SKM-1 treated with dmso at 0.1 percent for 144 hours (cell line): ENCODE measurements at regions not wholly inside any gene's neighbourhood (a gene's known extent, or its start where the extent isn't known, plus 50 kb on each side); places are given as distances from the start of the nearest gene placed in this dataset.

Experiments
- DNase-seq: peaks from one replicate; lab custom pipeline; 2025; ENCODE audit not compliant: unreplicated experiment; lab: John Stamatoyannopoulos, UW

- no peak for DNase-seq
Measured at GRCh38 chrX:98331407-98331806, 1447.7 kb downstream of the RPA4 start.

GRCh38 chrX:98338544-98338943, 1454.8 kb downstream of the RPA4 start:
- DNase-seq: no peak

DNA sequence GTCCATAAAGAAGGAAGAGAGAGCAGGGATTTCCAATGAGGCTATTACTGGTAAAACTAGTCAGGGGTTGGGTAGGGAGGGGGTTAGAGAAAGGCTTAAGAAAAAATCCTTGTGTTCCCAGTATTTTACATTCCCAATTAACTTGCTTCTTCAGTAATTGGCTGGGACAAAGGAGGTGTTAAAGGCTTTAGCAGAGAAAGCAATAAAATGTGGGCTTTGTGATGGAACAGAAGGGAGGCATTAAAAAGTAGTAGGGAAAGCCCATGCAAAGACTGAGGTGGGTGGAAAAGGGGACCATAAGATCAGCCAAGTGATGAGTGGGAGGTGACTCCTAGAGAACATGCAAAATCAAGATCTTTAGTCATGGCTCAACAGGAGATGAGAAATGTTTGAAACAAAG, 1467.2 kb downstream of the RPA4 start:
- no peak for DNase-seq

DNA sequence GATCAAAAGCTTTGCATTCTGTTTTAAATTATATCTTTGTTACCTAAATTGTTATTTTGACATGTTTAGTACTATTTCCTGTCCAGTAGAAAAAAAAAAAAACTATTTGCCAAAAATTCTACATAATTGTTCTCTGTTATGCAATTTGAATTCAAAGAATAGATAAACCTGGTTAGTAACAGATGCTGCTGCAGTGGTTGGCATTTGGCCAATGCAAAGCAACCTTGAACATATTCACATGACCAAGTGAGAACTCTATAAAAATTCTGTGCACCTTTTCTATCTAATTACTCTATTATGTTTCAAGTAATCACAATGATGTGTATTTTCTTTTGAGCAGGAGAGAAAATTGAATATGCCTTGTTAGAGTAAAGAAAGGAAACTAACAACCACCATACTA, 1473.4 kb downstream of the RPA4 start:
- DNase-seq: no peak

GRCh38 chrX:98362630-98363029, 1478.9 kb downstream of the RPA4 start:
- DNase-seq: no peak

DNA sequence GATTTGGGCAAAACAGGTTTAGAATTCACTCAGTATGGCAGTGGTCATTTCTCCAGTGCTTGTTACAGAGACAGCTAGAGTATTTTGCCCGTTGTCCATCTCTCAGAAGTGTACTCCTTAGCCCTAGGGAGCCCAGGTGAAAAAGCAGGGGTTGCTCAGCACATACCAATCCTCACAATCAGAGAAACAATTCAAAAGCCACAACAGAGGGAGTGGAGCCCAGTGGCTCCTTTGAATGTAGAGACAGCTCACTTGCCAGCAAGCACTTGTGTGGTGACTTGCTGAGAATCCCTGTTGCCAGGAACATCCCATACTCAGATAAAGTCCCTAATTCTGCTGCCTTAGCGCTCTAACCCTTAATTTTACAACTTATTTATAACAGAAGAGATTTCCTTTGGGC, 1488.3 kb downstream of the RPA4 start:
- DNase-seq: no peak

DNA sequence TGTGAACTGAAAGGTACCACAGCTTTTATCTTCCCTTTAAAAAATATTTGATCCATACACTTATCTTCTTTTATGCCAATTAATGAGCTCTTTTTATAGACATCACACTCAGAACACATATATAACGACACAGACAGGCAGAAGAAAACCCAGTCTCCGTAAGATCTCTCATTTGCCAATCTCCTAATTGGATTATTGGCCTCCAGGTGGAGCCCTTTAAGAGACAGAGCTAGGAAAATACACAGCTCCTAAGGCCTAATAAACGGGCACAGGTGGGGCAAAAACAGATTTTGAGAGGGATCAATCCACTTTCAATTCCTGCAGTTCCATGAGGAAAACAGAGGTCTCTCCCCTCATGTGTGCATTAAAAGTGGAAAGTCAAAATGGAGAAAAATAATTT, 1495.4 kb downstream of the RPA4 start:
- no peak for DNase-seq

GRCh38 chrX:98380106-98380505, 1496.4 kb downstream of the RPA4 start:
- no peak for DNase-seq

- no peak for DNase-seq
Measured at GRCh38 chrX:98380556-98380955, 1496.8 kb downstream of the RPA4 start.

DNA sequence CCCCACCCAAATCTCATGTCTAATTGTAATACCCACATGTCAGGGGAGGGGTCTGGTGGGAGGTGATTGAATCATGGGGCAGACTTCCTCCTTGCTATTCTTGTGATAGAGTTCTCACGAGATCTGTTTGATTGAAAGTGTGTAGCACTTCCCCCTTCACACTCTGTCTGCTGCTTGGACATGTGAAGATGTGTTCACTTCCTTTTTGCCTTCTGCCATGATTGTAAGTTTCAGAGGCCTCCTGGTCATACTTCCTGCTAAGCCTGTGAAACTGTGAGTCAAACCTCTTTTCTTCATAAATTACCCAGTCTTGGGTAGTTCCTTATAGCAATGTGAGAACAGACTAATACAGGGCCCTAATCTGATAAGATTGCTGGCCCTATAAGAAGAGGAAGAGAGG, 1514.8 kb downstream of the RPA4 start:
- DNase-seq: peak; percentile 37

DNA sequence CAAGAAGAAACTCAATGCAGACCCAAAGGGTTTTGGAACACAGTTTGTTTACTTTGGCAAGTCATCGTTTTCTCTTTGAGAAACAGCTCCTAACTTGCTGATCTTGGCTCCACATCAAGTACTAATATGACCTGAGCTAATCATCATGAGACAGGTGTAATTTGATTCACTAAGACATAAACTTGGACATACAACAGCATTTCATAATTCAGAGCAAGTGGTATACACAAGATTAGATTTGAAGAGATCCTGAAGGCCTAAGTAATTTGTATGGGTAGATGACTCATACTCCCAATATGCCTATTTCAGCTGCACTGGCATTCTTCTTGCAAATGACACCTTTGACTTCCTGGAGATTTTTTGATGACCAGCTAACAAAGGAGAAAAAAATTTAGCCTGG, 1521.7 kb downstream of the RPA4 start:
- no peak for DNase-seq

DNA sequence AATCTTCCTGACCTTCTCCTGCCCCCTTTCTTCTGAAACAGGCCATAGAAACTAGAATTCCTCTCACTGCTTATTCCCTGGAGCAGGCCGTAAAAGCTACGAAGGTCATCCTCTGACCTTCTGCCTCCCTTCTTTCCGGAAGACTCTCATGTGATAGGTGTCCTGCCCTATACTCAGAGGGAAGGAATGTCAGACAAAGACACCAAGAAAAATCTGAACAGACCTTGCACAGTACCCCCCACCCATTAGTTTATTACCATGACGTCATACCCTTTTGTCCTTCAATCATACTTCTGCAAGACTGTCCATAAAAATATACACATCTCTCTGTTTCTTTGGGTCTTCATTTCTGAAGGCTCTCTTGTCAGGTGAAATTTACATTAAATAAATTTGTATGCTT, 1523.9 kb downstream of the RPA4 start:
- no peak for DNase-seq

DNA sequence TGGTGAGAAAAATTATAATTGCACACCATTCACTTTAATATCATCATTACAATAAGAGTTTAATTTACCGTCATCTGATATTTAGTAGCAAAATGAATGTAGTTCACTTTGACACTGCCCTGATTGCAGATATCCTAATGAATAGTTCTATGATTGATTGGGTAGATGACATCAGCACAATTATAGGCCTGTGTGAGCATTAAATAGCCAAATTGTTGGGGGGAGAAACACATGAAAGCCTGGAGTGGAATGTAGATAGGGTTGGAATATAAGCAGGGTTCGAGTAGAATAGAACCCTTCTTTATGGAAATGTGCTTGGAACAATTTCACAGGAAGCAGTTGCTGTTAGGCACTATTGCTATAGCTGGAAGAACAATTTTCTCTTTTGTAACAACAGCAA, 1526.2 kb downstream of the RPA4 start:
- no peak for DNase-seq

GRCh38 chrX:98412058-98412457, 1528.3 kb downstream of the RPA4 start:
- DNase-seq: no peak

DNA sequence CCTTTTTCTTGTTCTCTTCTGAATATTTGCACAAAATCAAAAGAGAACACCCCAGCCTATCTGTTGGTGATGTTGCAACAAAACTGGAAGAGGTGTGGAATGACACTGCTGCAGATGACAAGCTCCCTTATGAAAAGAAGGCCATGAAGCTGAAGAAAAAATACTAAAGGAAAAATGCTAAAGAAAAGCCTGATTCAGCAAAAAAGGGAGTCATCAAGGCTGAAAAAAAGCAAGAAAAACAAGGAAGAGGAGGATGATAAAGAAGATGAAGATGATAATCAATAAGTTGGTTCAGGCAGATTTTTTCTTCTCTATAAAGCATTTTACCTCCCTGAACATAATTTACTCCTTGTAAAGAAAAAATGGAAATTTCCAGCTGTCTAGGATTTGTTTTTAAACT, 1538.8 kb downstream of the RPA4 start:
- no peak for DNase-seq

DNA sequence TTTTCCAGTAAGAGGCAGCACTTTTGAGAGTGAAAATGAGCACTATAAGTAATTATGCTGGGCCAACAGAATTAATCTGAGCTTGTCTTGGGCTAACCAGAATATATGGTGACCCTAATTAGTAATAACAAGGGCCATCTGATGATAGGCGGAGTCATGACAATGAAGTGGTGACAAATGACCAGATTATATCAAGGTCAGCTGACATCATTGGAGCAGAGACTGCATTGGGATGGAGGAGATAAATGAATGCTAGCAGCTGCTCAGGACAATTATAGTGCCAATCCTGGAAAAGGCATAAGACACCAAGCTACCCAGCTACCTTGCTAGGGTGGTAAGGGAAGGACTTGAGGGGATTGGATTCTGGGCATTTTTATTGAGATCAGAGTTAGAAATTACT, 1548.7 kb downstream of the RPA4 start:
- no peak for DNase-seq

DNA sequence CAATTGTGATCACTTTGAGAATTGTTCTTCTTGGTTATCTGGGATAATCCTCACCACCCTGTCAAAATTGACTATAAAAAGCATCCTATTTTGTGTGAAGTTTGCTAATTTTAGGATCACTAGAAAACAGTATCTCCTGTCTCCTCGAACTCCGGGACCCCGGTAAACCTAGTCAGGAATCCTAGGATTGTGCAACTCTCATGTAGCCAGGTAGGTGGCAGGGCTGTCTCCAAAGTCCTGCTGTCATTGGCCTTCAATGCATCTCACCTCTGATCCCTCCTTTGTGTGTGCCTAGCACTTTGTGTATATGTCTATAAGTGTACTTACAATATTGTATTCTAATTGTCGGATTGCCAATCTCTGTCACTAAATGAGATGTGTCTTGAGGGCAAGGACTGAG, 1564.8 kb downstream of the RPA4 start:
- DNase-seq: no peak

GRCh38 chrX:98452456-98452855, 1568.7 kb downstream of the RPA4 start:
- no peak for DNase-seq

DNA sequence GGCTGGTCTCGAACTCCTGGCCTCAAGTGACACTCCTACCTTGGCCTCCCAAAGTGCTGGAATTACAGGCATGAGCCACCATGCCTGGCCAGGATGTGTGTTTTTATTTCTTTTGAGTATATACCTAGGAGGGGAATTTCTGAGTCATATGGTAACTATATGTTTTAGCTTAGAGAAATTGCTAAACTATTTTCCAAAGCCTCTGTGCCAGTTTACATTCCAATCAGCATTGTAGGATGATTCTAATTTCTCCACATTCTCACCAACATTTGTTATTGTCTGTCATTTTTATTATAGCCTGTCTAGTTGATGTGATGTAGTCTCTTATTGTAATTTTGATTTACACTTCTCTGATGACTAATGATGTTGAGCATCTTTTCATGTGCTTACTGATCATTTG, 1576.0 kb downstream of the RPA4 start:
- no peak for DNase-seq

- no peak for DNase-seq
Measured at GRCh38 chrX:98480606-98481005, 1596.9 kb downstream of the RPA4 start.

DNA sequence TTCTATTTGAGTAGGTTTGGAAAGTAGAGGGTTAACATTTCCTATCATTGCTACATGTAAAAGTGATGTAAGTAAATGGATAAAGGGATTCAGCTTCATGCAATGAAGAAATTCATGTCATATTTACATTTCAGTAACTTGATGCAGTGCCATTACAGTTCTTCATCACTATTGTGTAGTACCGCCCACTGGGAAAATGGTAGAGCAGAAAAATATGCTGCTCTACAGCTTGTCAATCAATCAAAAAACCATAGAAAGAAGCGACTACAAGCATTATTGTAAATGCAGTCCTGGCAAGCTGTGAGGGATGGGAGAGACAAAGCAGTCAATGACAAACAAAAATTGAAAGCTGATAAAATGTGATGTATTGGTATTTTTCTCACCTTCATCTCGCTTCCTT, 1597.9 kb downstream of the RPA4 start:
- no peak for DNase-seq

DNA sequence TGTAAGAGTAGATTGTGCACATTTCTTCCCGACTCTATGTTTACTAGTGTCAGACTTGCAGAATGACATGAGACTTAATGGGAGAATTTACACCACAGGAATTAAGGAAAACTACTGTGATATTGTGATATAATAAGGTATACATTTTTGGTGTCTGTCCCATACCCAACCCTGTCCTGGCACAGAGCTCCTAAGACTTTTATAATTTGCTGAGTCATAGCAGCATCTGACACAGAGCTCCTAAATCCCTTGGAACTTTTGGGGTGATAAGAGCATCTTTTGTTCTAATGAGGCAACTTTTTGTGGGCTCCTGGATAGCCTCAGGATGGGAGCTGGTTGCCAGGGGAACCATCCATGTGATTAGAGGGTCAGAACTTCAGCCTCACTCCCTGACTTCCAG, 1607.0 kb downstream of the RPA4 start:
- DNase-seq: no peak

GRCh38 chrX:98501426-98501825, 1617.7 kb downstream of the RPA4 start:
- no peak for DNase-seq

DNA sequence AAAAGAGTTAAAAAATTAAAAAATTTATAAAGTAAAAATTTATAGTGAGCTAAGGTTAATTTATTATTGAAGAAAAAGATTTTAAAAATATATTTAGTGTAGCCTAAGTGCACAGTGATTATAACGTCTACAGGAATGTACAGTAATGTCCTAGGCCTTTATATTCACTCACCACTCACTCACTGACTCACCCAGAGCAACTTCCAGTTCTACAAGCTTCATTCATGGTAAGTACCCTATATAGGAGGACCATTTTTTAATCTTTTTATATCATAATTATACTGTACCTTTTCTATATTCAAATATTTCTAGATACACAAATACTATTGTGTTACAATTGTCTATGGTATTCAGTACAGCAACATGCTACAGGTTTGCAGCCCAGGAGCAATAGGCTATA, 1623.2 kb downstream of the RPA4 start:
- DNase-seq: no peak
